ENCODE measurements at regions not wholly inside any gene's neighbourhood (a gene's known extent, or its start where the extent isn't known, plus 50 kb on each side); places are given as distances from the start of the nearest gene placed in this dataset.
A peak's percentile ranks its signal among the peaks of the same experiment; 100 is the strongest.

GRCh38 chr9:80518441-80518840 is 946.7 kb downstream of the TLE4 start:
- TF ChIP-seq ZFX (IDR thresholded peaks at IDR 0.05) (no peak), CTCF (conservative IDR thresholded peaks at IDR 0.05) (no peak)
- H3K27ac ChIP-seq = no peak overlapping the region

GRCh38 chr9:80516679-80517078 is 944.9 kb downstream of the TLE4 start:
- TF ChIP-seq CTCF (conservative IDR thresholded peaks at IDR 0.05) = no peak
- TF ChIP-seq ZFX (IDR thresholded peaks at IDR 0.05) = no peak
- H3K27ac ChIP-seq = no peak overlapping the region

- H3K27ac ChIP-seq = no peak overlapping the region
- peak; percentile 45 for TF ChIP-seq CTCF (conservative IDR thresholded peaks at IDR 0.05)
- TF ChIP-seq ZFX (IDR thresholded peaks at IDR 0.05) = no peak
These were observed 937.6 kb downstream of the TLE4 start for GRCh38 chr9:80509358-80509757.

- no peak for TF ChIP-seq CTCF (conservative IDR thresholded peaks at IDR 0.05)
- no peak for TF ChIP-seq ZFX (IDR thresholded peaks at IDR 0.05)
These were observed 935.8 kb downstream of the TLE4 start for GRCh38 chr9:80507611-80508010.

GRCh38 chr9:80504601-80505230 is 933.0 kb downstream of the TLE4 start:
- no peak for TF ChIP-seq ZFX (IDR thresholded peaks at IDR 0.05)
- no peak for TF ChIP-seq CTCF (conservative IDR thresholded peaks at IDR 0.05)
- H3K27ac ChIP-seq = no peak overlapping the region

More at GRCh38 chr9:80507611-80508010, 935.8 kb downstream of the TLE4 start:
- H3K27ac ChIP-seq = no peak overlapping the region

GRCh38 chr9:80503671-80504281 is 932.0 kb downstream of the TLE4 start:
- TF ChIP-seq CTCF (conservative IDR thresholded peaks at IDR 0.05) (no peak), ZFX (IDR thresholded peaks at IDR 0.05) (no peak)
- no peak overlapping the region for H3K27ac ChIP-seq

- no peak overlapping the region for H3K27ac ChIP-seq
- TF ChIP-seq ZFX (IDR thresholded peaks at IDR 0.05) (no peak), CTCF (conservative IDR thresholded peaks at IDR 0.05) (no peak)
These were observed 930.5 kb downstream of the TLE4 start for GRCh38 chr9:80502306-80502705.

Data from C4-2B (cell line).